ENCODE measurements at regions not wholly inside any gene's neighbourhood (a gene's known extent, or its start where the extent isn't known, plus 50 kb on each side); places are given as distances from the start of the nearest gene placed in this dataset.

GRCh38 chr22:48845356-48845936 is 982.2 kb downstream of the BRD1 start:
- no peak for DNase-seq

DNA sequence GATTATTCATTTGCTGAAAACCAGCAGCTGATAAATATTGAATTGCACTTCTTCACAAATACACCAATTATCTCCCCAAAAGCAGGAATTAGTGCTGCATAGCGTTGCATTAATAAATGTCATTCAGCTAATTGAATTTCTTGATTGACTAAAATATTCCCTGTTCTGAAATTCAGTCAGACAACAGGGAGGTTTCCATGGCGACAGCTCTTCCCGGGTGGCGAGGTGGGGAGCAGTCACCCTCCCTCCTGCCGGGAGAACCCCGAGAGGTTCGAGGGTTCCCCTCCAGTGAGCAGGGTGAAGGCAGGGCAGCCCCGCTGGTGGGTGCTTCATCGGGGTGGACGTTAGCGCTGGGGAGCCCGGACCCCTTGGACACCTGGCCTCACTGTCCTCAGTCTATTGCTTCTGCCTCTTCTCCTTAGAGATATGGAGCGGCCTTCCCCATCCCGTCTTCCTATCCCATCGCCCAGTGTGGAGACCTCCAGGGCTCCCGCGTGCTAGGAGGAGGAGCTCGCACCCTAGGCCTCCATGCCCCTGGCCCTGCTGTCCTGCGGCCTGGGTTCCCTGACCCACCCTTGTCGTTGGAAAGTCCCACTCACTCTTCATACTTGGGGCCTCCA is 983.5 kb downstream of the BRD1 start:
- no peak for DNase-seq

DNA sequence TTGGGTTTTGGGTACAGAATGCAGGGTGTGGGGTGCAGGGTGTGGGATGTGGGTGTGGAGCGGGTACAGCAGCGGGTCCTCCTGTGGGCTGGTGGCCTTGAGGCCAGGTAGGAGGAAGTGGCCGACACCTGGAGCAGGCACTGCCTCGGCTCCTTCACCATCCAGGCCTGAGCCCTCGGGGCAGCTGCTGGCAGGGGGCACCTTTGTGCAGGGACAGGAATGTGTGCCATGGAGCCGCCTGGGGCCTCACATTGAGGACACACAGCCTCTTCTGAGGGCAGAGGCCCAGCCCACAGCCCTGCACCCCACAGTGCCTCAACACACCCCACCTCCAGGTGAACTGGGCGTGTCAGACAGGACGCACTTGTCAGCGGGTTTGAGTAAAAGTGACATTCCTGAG is 984.0 kb downstream of the BRD1 start:
- DNase-seq: no peak

- DNase-seq: no peak
Observed at GRCh38 chr22:48842976-48843375, 984.7 kb downstream of the BRD1 start.

DNA sequence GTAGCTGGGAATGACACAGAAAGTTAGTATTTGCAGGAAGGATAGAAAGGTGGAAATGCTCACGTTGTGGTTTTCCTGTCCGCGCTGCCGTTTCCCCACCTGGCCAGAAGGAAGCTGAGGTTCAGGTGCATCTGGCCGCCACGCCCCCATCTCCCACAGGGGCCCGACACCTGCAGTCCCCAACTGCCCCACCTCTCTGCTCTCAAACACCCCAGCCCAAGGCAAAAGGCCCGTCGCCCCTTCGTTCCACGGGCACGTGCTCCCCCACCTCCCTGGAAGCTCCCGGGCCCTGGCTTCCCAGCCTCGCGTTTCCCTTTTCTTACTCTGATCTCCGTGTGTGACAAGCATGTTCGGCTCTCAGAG is 985.1 kb downstream of the BRD1 start:
- DNase-seq: no peak

DNA sequence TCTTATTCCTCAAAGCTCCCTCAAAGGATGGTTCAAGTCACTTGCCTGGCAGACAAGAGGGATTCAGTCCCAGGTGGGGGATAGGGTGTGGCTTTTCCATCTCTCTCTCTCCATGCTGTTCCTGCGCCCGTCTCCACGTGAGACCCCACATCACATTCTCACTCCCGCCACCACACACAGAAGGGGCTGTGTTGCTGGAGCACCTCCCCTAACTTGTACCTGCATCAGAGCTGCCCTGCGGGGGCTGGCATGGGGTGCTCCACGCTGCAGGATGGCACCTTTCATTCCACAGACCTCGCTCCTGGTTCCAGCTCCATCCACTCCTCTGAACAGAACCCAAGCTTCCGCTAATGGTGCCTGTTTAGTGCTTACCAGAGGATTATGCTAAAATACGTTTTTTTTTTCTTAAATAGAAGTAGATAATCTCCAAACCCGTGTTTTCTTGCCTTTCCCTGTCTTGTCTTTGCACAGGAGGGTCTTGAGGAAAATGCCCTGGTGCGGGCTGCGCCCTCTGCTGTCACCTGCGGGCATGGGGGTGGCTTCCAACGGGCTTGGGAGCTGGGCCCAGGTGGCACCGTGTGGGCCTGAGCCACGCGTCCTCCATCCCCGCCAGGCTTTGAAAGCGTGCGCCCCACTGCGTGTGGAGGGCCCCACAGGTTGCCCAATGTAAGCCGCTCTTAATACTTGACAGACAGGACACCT is 985.6 kb downstream of the BRD1 start:
- no peak for DNase-seq

GRCh38 chr22:48840112-48840949 is 987.3 kb downstream of the BRD1 start:
- no peak for DNase-seq

DNA sequence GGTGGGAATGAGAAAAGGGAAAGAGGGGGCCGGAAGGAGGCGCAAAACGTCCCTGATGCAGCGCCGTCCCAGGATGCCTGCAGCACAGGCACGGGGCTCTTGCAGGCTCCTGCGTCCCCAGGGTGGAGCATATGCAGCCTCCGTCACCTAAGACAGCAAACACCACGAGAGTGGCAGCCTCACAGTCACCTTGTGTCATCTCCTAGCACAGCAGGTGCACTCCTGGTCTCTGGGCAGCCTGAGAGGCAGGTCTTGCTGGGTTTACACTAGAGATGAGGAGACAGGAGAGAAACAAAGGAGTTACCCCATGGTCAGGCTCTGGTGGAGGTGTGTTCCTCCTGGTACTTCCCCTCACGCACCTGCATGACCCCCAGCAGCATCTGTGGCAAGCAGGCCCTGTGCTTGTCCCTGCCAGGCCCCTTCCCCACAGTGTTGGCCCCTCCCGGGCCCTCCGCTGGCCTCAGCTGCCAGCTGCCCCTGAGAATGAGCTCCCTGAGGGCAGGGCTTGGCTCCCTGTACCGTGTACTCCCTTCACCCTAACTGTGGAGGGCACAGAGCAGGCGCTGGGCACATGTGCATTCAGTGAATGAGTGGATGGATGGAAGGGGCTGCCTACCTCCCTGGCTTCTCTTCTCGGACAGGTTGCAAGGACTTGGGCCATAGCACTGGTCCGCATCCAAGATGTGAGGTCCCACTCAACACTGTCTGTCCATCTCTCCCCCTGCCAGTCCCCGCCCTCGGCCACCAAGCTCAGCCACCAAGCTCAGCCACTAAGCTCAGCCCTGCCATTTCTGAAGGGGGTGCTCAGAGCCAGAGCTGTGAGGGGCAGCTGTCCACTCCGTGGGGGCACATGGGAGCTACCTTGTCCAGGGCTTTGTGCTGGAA is 988.6 kb downstream of the BRD1 start:
- no peak for DNase-seq

DNA sequence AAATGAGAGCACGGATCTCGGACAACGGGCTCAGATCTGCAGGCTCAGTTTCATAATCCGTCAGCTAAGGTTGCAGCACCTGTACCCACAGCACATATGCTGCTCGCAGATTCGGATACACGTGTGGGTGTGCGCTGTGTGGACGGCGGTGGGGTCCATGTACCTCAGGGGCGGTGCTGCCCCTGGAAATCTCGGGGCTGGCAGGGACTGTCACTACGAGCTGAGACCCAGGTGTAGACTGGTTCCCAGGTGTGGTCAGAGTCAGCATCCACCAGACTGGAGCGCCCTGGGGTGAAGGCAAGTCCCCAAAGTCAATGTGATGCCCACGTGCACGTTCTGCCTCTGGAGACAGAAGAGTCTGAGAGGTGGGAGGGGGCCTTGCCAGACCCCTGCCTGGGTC is 989.3 kb downstream of the BRD1 start:
- DNase-seq: no peak

- no peak for DNase-seq
Observed at GRCh38 chr22:48837341-48837935, 990.2 kb downstream of the BRD1 start.

DNA sequence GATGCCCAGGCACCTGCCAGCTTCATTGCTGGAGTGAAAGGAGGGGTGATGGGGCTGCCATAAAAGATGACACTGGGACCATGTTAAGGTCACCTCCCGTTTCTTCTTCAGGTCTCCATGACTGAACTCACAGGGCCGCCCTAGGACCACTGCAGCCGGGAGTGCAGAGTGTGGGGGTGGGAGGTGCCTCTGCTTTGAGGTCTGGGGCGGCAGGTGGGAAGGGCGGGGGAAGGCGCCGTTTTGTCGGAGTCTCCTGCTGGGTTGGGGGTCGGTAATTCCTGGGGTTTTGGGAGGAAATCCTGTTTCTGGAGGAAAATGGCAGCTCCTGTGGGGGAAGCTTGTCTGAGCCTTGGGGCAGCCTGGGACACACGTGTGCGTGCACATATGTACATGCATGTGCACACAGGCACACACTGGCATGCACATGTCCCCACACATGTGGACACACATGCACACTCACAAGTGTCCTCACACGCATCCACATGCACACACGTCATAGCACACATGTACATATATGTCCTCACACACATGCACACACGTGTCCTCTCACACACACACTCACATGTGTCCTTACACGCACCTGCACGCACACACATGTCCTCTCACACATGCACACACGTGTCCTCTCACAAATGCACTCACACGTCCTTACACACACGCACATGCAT is 990.9 kb downstream of the BRD1 start:
- DNase-seq: no peak

DNA sequence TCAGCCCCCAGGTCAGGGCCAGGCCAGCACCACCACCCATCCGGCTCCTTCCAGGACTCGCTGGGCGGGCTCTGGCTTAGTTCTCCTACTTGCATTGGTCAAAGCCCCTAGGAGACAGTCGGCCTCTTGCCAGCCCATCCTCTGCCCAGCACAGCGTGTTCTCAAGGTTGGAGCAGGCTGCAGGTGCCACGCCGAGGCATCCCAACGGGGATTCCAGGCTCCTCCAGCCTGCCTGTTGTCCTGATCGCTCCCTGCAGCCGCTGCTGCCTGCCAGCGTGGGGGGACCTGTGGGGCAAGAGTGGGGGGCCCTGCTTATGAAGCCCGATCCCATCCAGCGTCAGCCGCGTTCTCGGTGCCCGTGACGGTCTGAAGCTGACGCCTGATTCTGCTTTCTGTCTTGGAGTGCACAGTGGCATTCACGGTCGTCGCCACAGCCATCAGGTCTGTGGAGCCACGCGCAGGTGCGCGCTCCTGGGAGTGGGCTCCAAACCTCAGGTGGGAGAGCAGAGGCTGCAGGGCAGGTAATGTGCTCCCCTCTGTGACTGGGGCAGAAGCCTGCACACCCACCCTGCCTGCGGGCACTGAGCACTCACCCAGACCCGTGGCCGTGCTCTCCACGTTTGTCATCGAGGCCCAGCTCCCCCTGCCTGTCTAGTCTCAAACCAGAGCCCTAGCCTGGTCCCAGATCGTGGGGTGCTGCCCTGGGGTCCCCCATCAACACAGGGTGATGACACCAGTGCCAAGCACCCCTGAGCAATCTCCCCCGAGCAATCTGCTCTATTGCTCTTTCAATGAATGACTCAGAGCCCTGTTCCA is 991.6 kb downstream of the BRD1 start:
- DNase-seq: no peak

DNA sequence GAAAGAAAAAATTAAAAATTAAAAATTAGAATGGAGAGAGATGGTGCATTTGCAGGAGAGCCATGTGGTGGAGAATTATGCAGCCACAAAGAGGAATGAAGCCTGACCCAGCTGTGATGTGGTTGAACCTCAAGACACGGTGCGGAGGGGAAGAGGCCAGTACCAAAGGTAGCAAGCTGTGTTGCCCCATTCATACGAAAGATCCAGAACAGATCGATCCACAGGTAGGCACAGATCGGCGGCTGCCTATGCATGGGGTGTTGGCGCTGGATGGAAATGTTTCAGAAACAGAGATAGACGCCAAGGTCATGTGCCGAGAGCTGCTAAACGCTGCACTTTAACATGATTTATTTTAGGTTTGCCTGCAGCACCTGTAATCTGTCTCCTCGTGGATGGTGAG is 992.3 kb downstream of the BRD1 start:
- DNase-seq: no peak

DNA sequence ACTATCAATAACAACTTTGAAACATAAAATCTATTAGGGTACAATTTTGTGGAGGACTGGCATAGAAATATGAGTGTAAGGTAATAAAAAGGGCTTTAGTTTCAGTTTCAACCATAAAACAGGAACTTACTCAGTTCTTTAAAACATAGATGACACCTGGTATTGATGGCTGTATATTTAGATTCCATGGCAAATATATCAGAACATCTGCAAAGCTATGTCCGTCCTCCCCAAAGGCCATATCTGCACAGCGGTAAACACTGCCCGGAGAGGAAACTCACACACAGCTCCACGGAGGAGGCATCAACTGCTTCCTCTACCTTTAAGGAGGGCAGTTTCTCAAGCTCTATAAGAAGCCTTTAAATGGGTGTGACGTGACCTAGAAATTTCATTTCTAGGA is 993.3 kb downstream of the BRD1 start:
- no peak for DNase-seq

DNA sequence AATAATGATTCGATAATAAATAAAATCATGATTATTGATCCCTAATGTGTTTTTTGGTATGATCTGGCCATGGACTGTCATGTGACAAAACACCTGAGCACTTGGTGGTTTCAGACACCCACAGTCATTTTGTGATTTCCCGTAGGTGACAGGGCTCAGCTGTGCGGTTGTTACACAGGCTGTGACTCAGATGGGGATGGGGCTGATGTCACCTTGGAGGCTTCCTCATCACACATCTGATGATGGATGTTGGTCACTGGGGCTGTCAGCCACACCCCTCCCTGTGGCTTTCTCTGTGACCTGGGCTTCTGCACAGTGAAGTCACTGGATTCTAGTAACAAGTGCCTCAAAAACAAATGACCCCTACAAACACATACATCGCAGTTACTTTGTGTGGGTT is 995.1 kb downstream of the BRD1 start:
- no peak for DNase-seq

DNA sequence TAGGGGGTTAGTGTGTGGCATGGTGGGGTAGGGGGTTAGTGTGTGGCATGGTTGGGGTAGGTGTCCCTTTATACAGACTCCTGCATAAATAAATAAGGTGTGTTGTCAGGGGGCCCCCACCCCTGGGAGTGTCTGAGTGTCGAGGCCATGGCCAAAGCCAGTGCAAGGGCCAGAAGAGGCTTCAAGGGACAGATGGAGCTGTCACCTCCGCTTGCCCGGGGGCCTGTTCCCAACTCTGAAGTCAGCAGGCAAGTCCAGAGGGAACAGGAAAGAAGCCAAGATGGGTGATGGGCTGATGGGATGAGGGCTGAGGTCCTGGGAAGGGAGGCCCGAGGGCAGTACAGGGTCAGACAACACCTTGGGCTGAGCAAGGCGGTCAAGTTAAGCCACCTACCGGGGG is 997.8 kb downstream of the BRD1 start:
- DNase-seq: no peak

DNA sequence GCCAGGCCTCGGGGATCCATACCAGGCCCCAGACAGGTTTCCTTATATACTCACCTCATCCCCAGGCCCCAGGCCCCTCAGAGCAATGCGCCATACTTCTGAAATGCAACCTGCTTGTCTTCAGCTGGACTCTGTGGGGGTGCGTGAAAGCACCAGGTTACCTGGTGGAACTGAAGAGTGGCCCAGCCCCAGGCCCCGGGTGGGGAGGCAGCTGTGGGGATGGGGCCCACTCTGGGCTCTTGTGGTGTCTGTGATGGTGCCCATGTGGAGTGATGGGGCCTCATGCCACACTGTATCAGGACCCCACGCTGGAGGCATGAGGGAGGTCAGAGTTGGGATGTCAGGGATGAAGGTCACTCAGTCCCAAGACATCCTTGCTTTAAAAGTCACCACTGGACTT is 999.0 kb downstream of the BRD1 start:
- DNase-seq: no peak

DNA sequence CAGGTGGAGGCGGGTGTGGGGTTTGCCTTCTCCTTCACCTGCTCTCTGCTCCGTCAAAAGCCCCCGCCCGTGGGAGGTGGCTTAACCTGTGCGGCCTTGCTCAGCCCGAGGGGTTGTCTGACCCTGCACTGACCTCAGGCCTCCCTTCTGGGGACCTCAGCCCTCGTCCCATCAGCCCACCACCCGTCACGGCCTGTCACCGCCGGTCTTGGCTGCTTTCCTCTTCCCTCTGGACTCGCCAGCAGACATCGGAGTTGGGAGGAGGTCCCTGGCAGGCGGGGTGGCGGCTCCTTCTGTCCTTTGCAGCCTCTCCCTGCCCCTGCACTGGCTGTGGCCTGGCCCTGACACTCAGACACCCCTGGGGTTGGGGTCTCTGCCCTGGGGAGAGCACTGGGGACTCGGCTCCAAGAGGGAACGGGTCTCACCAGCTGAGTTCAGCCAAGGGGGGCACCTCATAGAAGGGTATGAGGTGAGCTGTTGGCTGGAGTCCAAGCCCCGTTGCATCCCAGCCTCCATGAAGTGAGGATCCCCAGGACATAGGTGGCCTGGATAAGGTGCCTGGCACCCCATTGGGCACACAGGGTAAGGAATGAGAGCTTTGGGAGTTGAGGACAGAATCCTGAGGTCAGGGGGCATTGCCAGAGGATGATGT is 999.6 kb downstream of the BRD1 start:
- no peak for DNase-seq

DNA sequence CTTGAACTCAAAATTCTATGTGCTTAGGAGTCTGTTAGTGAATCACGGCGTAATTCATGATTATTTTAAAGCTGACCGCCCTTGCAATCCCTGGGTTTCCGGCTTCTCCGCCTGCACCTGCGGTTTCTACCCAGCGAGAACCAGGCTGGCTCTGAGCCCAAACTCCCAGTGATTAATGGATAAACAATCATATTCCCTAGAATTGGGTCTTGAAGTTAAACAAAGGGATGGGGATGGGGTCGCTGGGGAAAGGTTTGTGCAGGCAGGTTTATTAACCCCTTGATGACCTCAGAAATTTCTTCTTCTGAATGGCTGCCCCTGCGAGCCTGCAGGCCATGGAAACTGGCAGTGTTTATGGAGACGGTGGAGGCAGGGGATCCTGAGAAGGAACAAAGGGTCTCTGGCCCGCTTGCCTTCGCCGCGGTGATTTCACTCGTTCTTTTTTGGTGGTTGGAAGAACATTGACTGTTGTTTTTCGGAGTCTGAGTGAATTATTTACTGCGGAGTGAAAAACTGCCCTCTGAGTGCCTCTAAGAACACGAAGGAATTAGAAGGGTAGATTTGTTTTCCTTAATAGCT is 1000.3 kb downstream of the BRD1 start:
- DNase-seq: no peak

DNA sequence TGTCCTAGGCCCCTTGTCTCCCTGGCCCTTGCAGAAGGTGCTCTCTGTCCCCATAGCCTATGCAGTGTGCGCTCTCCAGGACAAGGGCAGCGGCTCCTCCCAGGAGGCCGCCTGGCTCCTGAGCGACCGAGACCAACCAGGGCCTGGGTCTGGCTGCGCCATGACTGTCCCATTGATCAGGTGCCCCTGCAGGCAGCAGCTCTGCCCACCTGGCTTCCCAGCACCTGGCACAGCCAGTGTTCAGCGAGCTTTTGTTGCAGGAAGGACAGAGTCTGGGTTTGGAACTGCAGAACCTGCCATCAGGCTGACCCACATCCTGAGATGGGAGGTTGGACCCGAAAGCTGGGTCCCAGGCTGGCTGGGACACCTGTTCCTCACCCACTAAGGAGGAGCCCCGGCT is 1001.1 kb downstream of the BRD1 start:
- no peak for DNase-seq
